HL-60 (cell line): ENCODE measurements at regions not wholly inside any gene's neighbourhood (a gene's known extent, or its start where the extent isn't known, plus 50 kb on each side); places are given as distances from the start of the nearest gene placed in this dataset.

ENCODE experiments used
- POLR2AphosphoS5 ChIP-seq: IDR thresholded peaks from 2 replicates; pipeline ENCODE4 v1.6.1; 2012; ENCODE audit warnings: low read depth
- SPI1 ChIP-seq: IDR thresholded peaks from 2 replicates; pipeline ENCODE4 v1.6.1; 2012; ENCODE audit warnings: low read depth, mild to moderate bottlenecking, borderline replicate concordance
- TF ChIP-seq, protein P1 (sequence below): IDR thresholded peaks from one replicate; pipeline ENCODE4 v1.5.1; 2011; ENCODE audit warnings: low read length, control low read depth, inconsistent platforms; ENCODE audit not compliant: insufficient read depth
- TF ChIP-seq, protein P2 (sequence below): IDR thresholded peaks from 2 replicates; pipeline ENCODE4 v1.6.1; 2012; ENCODE audit warnings: low read depth; ENCODE audit not compliant: insufficient replicate concordance

DNA sequence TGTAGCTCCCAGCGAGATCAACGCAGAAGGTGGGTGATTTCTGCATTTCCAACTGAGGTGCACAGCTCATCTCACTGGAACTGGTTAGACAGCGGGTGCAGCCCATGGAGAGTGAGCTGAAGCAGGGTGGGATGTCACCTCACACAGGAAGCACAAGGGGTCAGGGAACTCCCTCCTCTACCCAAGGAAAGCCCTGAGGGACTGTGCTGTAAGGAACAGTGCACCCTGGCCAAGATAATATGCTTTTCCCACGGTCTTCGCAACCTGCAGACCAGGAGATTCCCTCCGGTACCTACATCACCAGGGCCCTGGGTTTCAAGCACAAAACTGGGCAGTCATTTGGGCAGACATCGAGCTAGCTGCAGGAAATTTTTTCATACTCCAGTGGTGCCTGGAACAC, 216.4 kb upstream of the TET2 start:
- TF ChIP-seq, protein P1, sequence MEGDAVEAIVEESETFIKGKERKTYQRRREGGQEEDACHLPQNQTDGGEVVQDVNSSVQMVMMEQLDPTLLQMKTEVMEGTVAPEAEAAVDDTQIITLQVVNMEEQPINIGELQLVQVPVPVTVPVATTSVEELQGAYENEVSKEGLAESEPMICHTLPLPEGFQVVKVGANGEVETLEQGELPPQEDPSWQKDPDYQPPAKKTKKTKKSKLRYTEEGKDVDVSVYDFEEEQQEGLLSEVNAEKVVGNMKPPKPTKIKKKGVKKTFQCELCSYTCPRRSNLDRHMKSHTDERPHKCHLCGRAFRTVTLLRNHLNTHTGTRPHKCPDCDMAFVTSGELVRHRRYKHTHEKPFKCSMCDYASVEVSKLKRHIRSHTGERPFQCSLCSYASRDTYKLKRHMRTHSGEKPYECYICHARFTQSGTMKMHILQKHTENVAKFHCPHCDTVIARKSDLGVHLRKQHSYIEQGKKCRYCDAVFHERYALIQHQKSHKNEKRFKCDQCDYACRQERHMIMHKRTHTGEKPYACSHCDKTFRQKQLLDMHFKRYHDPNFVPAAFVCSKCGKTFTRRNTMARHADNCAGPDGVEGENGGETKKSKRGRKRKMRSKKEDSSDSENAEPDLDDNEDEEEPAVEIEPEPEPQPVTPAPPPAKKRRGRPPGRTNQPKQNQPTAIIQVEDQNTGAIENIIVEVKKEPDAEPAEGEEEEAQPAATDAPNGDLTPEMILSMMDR: no peak
- TF ChIP-seq, protein P2, sequence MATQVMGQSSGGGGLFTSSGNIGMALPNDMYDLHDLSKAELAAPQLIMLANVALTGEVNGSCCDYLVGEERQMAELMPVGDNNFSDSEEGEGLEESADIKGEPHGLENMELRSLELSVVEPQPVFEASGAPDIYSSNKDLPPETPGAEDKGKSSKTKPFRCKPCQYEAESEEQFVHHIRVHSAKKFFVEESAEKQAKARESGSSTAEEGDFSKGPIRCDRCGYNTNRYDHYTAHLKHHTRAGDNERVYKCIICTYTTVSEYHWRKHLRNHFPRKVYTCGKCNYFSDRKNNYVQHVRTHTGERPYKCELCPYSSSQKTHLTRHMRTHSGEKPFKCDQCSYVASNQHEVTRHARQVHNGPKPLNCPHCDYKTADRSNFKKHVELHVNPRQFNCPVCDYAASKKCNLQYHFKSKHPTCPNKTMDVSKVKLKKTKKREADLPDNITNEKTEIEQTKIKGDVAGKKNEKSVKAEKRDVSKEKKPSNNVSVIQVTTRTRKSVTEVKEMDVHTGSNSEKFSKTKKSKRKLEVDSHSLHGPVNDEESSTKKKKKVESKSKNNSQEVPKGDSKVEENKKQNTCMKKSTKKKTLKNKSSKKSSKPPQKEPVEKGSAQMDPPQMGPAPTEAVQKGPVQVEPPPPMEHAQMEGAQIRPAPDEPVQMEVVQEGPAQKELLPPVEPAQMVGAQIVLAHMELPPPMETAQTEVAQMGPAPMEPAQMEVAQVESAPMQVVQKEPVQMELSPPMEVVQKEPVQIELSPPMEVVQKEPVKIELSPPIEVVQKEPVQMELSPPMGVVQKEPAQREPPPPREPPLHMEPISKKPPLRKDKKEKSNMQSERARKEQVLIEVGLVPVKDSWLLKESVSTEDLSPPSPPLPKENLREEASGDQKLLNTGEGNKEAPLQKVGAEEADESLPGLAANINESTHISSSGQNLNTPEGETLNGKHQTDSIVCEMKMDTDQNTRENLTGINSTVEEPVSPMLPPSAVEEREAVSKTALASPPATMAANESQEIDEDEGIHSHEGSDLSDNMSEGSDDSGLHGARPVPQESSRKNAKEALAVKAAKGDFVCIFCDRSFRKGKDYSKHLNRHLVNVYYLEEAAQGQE: no peak
- TF ChIP-seq POLR2AphosphoS5 (no peak), SPI1 (no peak)
